K562 (cell line): ENCODE measurements at regions not wholly inside any gene's neighbourhood (a gene's known extent, or its start where the extent isn't known, plus 50 kb on each side); places are given as distances from the start of the nearest gene placed in this dataset.

Experiments
- ATAC-seq: fragments of 200-7000 bp; cut with Tn5 transposase; 3 replicates; pipeline ENCODE4 v1.9.1; 2020; ENCODE audit warnings: moderate library complexity
- BruUV-seq: library from RNA; stranded (reverse); fragments of 400-500 nt; replicated peaks from 2 replicates; lab custom pipeline; 2021; lab: Mats Ljungman, UMichigan
- CTCF ChIA-PET: fragments of 300-600 bp; formaldehyde crosslinking; extraction: SDS; loops from one replicate; lab custom pipeline; 2021; ENCODE audit warnings: low intra/inter-chr PET ratio; lab: Yijun Ruan, JAX
- POLR2A ChIA-PET: fragments of 300-600, 350-650 bp; sonication (Branson Sonifier 250); formaldehyde crosslinking; extraction: SDS; loops from one replicate; lab custom pipeline; 2021; ENCODE audit warnings: antibody characterized with exemption, inconsistent platforms; lab: Yijun Ruan, JAX
- DNase-seq, 4 experiments: peaks; one replicate each; pipeline versions ENCODE4 v3.0.0 to v3.0.0-alpha.2; 2011 to 2018; ENCODE audit warnings: low spot score in 3 of 4, mixed read lengths in 3 of 4; ENCODE audit errors: extremely low read depth in 1 of 4
- FAIRE-seq: peaks from 2 replicates; lab custom pipeline; 2011; peaks lifted over from hg19 to GRCh38; lab: Jason Lieb, UNC
- H2AFZ ChIP-seq: 2 replicates; pipeline ENCODE4 v1.6.0; 2011; ENCODE audit warnings: low read depth, low read length, control low read depth, inconsistent platforms
- H3K27ac ChIP-seq: fragments of 200-600 bp; 3 replicates; pipeline ENCODE4 v1.8.0; 2011; ENCODE audit warnings: low read depth, mild to moderate bottlenecking, control low read depth, inconsistent platforms, low read length, moderate library complexity, mixed read lengths; ENCODE audit errors: extremely low read depth
- H3K27me3 ChIP-seq, 2 experiments: fragments of 300-600 bp in 1 of 2; 2 replicates in 1 of 2; 3 replicates in 1 of 2; pipeline versions ENCODE4 v1.6.0 to v1.8.0; 2011; ENCODE audit warnings: inconsistent platforms in 2 of 2, low read length in 2 of 2, mild to moderate bottlenecking in 1 of 2, mixed read lengths in 1 of 2, moderate library complexity in 1 of 2; ENCODE audit not compliant: control insufficient read depth in 2 of 2, insufficient read depth in 2 of 2
- H3K36me3 ChIP-seq: fragments of 300-600 bp; 3 replicates; pipeline ENCODE4 v1.8.0; 2011; ENCODE audit warnings: mild to moderate bottlenecking, low read length, inconsistent platforms; ENCODE audit not compliant: control insufficient read depth, insufficient read depth
- H3K4me1 ChIP-seq, 2 experiments: fragments of 200-600 bp in 1 of 2; replicated peaks in 1 of 2; 2 replicates in 1 of 2; 3 replicates in 1 of 2; pipeline versions ENCODE4 v1.5.1 to v1.8.0; 2011; ENCODE audit warnings: inconsistent platforms in 2 of 2, low read length in 2 of 2, mild to moderate bottlenecking in 1 of 2, mixed read lengths in 1 of 2, moderate library complexity in 1 of 2; ENCODE audit not compliant: control insufficient read depth in 2 of 2, insufficient read depth in 2 of 2
- H3K4me2 ChIP-seq: 2 replicates; pipeline ENCODE4 v1.6.1; 2011; ENCODE audit warnings: low read length, control low read depth, inconsistent platforms, mixed read lengths; ENCODE audit not compliant: insufficient read depth
- H3K4me3 ChIP-seq: fragments of 200-600 bp; sonication (generic), shearing (Covaris generic); 2 replicates; pipeline ENCODE4 v1.5.1; 2016; ENCODE audit warnings: control low read depth, inconsistent platforms
- H3K79me2 ChIP-seq: fragments of 200-600 bp; 3 replicates; pipeline ENCODE4 v1.8.0; 2011; ENCODE audit warnings: low read length, inconsistent platforms; ENCODE audit not compliant: control insufficient read depth, insufficient read depth
- H3K9ac ChIP-seq, 2 experiments: 2 replicates each; pipeline versions ENCODE4 v1.6.0 to v1.6.1; 2011; ENCODE audit warnings: low read depth in 2 of 2, low read length in 2 of 2, control low read depth in 1 of 2, inconsistent platforms in 1 of 2, mild to moderate bottlenecking in 1 of 2, mixed read lengths in 1 of 2; ENCODE audit not compliant: insufficient read depth in 1 of 2
- H3K9me1 ChIP-seq: one replicate; pipeline ENCODE4 v1.6.0; 2011; ENCODE audit warnings: inconsistent platforms, mild to moderate bottlenecking, low read length, moderate library complexity; ENCODE audit not compliant: control insufficient read depth, insufficient read depth
- H3K9me3 ChIP-seq: replicated peaks from 2 replicates; pipeline ENCODE4 v1.5.1; 2011; ENCODE audit warnings: low read depth, low read length, inconsistent platforms; ENCODE audit not compliant: control insufficient read depth, insufficient read depth
- H4K20me1 ChIP-seq: replicated peaks from 2 replicates; pipeline ENCODE4 v1.6.1; 2011; ENCODE audit warnings: low read length, inconsistent platforms, mixed read lengths; ENCODE audit not compliant: control insufficient read depth, insufficient read depth
- CREB5 ChIP-seq: fragments of 250-450 bp; sonication (Bioruptor Pico); IDR thresholded peaks from 2 replicates; pipeline ENCODE4 v1.5.0; 2020; ENCODE audit warnings: mild to moderate bottlenecking
- CSDE1 ChIP-seq, 2 experiments: fragments of 450-650 bp; IDR thresholded peaks; 2 replicates each; pipeline ENCODE4 v1.6.1; 2016; ENCODE audit warnings: mild to moderate bottlenecking in 1 of 2
- JUN ChIP-seq, 2 experiments: sonication (generic) in 1 of 2; formaldehyde crosslinking in 1 of 2; IDR thresholded peaks; 2 replicates each; pipeline versions ENCODE4 v1.6.1 to v1.8.0; 2012 to 2022; ENCODE audit warnings: borderline replicate concordance in 2 of 2, mild to moderate bottlenecking in 2 of 2, improper control_type of control experiment in 1 of 2, low read depth in 1 of 2, low read length in 1 of 2, missing genetic modification reagents in 1 of 2
- RBM17 ChIP-seq: fragments of 200-400 bp; formaldehyde crosslinking; IDR thresholded peaks from 2 replicates; pipeline ENCODE4 v1.6.1; 2017; ENCODE audit warnings: low read depth, mild to moderate bottlenecking, low read length, borderline replicate concordance
- SMAD1 ChIP-seq: fragments of 150-350 bp; IDR thresholded peaks from 2 replicates; pipeline ENCODE4 v1.6.1; 2014; ENCODE audit warnings: low read length, low read depth; ENCODE audit not compliant: partially characterized antibody
- ZKSCAN3 ChIP-seq: fragments of 250-450 bp; sonication (Bioruptor Pico); IDR thresholded peaks from 2 replicates; pipeline ENCODE4 v1.4.0; 2020
- WGBS: fragments of 100-300 bp; shearing (Covaris generic); methylation state at CpG from one replicate; pipeline ENCODE4 v1.1.6; 2016; ENCODE audit warnings: low coverage, mixed read lengths; ENCODE audit not compliant: insufficient coverage; ENCODE audit errors: missing lambda C conversion rate; 5-methylcytosine and 5-hydroxymethylcytosine counted together
- in situ Hi-C: fragments of 300-500 bp; cut with MboI; formaldehyde crosslinking; loops from 4 replicates; pipeline ENCODE4 v1.15.0; 2018; ENCODE audit warnings: inconsistent platforms, mixed read lengths
- intact Hi-C: fragments of 100-400 bp; cut with micrococcal nuclease; formaldehyde crosslinking; loops from 2 replicates; pipeline ENCODE4 v1.14.2; 2022

- Histone ChIP-seq H3K79me2 (no peaks in the 10 kb centered on the region), H3K36me3 (no peaks in the 10 kb centered on the region), H3K4me2 (no peak overlapping the region), H4K20me1 (no peaks in the 10 kb centered on the region), H3K27ac (no peak overlapping the region), H3K9me3 (no peaks in the 10 kb centered on the region), H3K9me1 (no peaks in the 10 kb centered on the region), H2AFZ (no peak overlapping the region), H3K9ac (no peak overlapping the region), H3K4me3 (no peak overlapping the region), H3K27me3 (peaks cover 0 to 6% of the 10 kb centered on the region in 2 experiments; a peak in 1 of 5 replicates)
- WGBS, result 0% methylated on average over 3 of the region's 3 CpGs
- in situ Hi-C loops, result no loop called here
- no peak for FAIRE-seq
- CTCF ChIA-PET, result no interaction called here
- POLR2A ChIA-PET, result interaction anchor here (0.6 kb wide), 1 partner anchor 60 kb away, joined by 3 read pairs; no protein-coding TSS in a partner anchor
- ATAC-seq, result no peak
- BruUV-seq, result no TSS peak
- DNase-seq, result no peak
- no peak for TF ChIP-seq ZKSCAN3 (CRISPR knock-in tag)
- no peak for TF ChIP-seq RBM17
- TF ChIP-seq JUN (IDR thresholded peaks at IDR 0.05; ENCODE audit: borderline replicate concordance, low read depth, low read length), result no peak
- no peak for TF ChIP-seq JUN (CRISPR knock-in tag; IDR thresholded peaks at IDR 0.05; ENCODE audit: borderline replicate concordance)
- TF ChIP-seq CSDE1 (IDR thresholded peaks at IDR 0.05), result no peak
- TF ChIP-seq SMAD1, result no peak
- TF ChIP-seq CREB5 (CRISPR knock-in tag), result no peak
- TF ChIP-seq, all 486 proteins: peak for 0
- no peaks in the 10 kb centered on the region for H3K4me1 ChIP-seq
- intact Hi-C loops, result no loop called here
Observed at GRCh38 chr9:89929315-89929672, 324.5 kb downstream of the GADD45G start.
